GM19025 (cell line): ENCODE measurements at regions not wholly inside any gene's neighbourhood (a gene's known extent, or its start where the extent isn't known, plus 50 kb on each side); places are given as distances from the start of the nearest gene placed in this dataset.

Source experiments
- ATAC-seq: cut with Tn5 transposase; IDR thresholded peaks from one replicate; pipeline ENCODE4 v1.9.1; 2021; ENCODE audit warnings: mild to moderate bottlenecking, low read depth, moderate library complexity; ENCODE audit not compliant: unreplicated experiment

- ATAC-seq, result no peak
Observed at GRCh38 chr19:31592456-31592855, 243.2 kb upstream of the TSHZ3 start.

DNA sequence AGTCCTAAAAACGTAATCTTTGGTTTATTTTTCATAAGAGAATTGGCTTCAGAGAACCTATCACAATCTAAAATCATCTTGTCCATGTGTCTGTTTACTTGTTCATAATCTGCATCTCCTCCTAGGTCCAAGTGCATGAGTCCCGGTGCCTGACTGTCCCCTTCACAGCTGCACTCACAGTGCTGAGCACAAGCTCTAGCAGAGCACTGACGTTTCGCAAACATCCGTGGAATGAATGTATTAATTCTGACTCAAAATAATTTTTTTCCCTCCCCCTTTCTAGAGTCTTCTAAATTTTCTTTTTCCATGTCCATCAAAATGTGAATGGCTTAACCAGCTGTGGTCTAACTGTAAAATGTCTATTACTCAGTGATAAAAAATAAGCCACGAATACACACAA is 245.5 kb upstream of the TSHZ3 start:
- ATAC-seq, result no peak

DNA sequence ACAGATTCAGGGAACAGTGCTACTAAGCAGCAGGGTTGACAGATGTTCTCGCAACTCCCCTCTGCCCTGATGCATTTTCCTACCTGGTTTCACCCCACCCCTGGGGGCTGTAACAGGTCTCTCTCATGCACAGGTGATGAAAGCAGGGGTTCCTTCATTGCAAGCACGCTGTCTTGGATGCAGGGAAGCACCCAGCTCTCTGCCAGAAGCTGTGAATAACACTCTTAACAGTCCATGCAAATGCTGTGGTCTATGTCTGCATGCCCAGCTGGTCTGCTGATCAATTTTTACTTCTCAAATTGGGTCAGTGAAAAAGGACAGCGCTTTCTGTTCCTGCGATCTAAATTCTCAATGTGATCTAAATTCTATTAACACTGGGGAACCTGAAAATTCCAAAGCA is 246.3 kb upstream of the TSHZ3 start:
- ATAC-seq, result no peak

GRCh38 chr19:31596751-31597150 is 247.5 kb upstream of the TSHZ3 start:
- no peak for ATAC-seq

DNA sequence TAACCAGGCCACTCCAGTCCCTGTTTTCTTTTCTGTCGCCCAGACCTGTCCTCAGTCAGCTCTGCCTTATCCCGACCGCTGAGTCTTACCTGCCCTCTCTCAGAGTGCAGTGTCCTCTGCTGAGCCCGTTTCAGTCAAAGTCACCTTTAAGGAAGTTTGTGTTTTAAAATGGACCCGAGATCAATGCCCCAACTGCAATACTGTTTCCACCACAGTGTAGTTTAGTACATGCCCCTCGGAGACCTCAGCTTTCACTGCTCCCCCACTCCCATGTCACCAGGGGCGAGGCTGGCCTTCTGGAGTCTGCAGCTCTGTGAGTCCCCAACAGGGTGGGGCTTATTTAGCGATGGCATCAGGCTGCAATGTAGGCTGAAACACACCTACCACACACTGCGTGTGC is 248.4 kb upstream of the TSHZ3 start:
- ATAC-seq, result no peak

- no peak for ATAC-seq
Observed at GRCh38 chr19:31598730-31599238, 249.5 kb upstream of the TSHZ3 start.

DNA sequence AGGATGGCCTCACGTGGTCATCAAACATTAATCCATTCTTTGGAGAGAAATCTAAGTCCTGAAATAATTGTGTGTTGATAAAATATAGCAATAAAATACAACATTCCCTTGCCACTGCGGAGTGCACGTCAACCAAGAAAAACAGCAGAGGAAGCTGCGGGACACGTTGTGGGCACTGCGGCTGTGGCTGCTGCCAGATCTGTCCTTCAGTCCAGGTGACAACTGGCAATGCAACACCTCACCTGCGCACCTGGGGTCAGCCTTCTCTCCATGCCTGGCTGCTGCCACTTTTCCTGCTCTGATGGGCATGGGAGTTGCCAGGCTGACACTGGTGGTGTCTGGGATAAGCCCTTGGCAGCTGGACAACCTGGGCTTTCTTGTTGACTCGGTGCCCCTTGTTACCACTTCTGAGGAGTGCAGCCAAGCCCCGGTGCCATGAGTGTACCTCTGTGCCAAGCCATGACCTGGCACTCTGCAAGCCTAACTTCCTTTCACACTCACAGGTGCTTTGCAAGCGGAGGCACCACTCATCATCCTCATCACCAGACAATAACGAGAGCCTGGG is 251.6 kb upstream of the TSHZ3 start:
- ATAC-seq, result no peak

DNA sequence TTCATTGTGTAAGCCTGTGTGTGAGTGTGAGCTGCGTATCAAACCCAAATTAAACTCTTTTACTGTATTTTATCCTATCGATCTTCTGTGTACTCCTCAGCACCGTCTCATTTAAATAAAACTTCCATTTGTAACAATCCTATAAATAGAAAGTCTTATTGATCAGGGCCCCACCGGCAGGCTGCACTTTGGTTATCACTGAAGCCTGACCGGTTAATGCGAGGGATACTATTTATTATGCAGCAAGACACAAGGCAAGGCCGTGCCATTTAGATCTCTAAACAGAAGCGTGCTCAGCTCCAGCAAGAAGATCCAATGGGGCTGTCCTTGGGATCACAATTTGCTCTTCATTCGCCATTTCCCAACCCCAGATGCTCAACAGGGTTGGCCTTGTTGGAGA is 252.6 kb upstream of the TSHZ3 start:
- no peak for ATAC-seq

DNA sequence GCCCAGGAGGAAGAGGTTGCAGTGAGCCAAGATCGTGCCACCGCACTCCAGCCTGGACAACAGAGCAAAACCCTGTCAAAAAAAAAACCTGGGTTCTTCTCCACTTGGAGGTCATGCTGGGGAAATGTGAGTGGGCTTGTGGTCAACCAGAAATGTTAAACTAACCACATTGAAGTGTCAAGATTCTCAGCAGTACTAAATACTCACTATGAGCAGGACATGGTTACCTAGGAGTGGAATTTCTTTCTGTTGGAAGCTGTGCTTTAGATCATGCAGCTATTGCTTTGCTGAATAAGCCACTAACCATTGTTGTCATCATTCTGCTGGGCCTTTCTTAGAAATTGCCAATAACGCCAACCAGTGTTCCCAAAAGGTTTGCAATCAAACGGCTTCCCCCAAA is 253.3 kb upstream of the TSHZ3 start:
- no peak for ATAC-seq

DNA sequence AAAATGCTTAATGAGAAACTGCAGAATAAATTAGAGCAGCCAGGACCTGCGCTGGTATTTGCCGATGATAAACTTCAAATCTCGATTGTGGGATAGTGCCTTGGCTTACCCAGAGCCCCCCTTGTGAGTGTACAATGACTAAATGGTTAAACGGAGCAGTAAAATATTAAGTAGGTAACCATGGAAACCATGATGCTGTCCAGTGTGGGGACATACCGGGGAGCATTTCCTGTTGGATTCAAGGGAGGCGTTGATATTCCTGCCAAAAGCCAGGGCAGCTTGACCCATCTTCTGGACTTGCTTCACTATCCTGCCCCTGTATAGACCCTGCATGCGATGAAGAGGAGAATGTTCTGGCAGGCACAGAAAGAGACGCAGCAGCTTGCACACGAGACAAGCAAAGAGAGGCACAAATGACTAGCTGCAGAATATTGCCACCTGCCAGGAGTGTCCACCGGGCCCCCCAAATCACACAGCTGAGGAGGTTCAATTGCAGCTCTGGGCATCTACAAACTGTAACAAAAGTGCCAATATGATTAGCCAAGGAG is 255.3 kb upstream of the TSHZ3 start:
- ATAC-seq, result no peak

DNA sequence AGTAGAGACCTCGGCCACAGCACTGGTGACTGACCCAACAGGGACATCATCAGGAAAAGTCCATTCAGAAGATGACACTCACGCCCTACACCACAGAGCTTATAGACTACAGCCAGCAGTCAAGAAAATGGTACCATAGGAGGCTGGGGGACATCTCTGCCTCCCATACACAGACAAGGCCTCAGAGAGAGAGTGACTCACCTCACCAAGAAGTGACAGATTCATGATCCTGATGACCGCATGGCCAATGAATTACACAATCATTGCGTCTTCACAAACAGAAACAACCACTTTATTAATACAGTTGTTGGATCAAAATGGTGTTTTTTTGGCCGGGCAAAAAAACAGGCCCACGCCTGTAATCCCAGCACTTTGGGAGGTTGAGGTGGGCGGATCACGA is 260.8 kb upstream of the TSHZ3 start:
- no peak for ATAC-seq

DNA sequence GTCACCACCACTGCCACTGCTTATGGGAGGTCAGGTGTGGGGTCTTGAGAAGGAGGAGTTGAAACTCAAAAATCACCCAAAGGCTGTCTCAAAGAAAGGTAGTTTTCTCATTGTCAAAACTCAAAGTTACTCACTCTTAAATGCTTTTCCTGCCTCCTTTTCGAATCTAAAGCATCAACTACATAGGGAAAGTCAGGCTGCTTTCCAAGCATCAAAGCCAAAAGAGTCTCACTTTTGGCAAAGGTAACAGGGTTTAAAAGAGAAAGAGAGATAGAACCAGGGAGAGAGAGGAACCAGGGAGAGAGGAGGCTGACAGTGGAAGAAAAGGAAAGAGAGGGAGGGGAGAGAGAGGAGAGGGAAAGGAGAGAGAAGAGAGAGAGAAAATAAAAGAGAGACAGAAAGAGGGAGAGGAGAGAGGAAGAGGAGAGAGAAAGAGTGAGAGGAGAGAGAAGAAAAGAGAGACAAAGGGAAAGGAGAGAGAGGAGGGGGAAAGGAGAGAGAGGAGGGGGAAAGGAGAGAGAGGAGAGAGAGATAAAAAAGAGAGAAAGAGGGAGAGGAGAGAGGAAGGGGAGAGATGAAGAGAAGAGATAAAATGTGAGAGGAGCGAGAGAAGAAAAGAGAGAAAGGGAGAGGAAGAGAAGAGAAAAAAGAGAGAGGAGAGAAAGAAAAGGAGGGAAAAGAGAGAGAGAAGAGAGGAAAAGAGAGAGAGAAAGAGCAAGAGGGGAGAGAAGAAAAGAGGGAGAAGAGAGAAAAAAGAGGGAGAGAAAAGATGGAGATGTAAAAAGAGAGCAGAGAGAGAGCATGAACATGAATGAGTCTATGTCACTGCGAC is 262.0 kb upstream of the TSHZ3 start:
- ATAC-seq, result no peak

DNA sequence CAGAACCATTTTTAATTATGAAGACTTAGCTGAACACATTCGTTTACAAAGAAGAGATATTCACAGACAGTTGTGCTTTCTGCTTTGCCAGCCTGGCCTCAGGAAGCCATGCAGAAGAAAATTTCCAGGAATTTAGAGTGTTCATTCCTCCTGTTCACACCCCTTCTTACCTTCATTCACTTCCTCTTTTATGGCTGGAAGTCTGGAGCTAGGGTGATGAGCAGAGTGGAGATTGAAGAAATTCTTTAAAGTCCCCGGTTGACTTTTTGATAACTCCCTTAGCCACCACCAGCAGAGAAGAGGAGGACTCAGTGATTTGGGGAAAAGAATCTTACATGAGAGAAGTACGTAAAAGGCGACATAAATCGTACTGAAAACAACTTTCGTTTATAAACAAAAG is 263.6 kb upstream of the TSHZ3 start:
- ATAC-seq, result no peak

DNA sequence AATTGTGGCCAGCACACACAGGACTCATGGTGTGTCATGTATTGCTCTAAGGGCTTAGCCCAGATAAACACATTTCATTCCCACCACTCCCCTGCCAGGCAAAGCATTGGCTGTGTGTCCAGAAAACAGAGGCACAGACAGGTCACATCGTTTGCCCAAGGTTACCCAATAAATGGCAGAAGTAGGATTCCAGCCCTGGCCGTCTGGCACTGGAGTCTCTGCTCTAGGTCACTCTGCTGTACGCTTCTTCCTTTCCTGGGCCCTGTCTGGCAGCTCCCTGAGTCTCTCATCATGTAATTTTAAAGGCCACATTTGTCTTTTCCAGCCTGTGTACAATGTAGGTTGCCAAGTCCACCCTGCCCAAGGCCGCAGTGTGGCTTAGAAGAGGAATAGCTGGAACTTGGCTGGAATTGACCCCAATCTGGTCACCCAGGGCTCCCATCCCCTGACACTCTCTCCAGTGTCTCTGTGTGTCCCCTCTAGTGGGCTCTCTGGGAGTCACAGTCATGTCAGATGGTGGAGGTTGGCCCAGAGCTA is 264.5 kb upstream of the TSHZ3 start:
- no peak for ATAC-seq

GRCh38 chr19:31616031-31616430 is 266.8 kb upstream of the TSHZ3 start:
- ATAC-seq, result no peak

GRCh38 chr19:31617010-31617585 is 267.9 kb upstream of the TSHZ3 start:
- ATAC-seq, result no peak

DNA sequence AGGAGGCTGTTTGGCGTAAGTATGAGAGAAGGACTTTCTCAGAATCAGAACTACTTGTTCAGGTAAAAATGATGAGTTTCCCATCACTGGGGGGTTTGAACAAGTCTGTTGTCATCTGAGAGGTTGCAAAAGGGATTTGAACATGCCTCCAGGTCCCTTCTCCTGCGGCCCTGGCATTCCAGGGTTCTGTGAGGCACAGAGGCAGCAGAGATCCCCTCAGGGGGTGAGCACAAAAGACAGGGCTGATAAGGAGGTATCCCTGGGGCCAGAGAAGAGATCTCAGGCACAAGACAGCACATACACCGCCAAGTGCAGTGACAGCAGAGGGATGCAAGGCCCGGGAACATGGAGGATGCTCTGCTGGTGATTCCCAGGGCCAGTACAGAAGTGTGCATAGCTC is 275.8 kb upstream of the TSHZ3 start:
- no peak for ATAC-seq

- ATAC-seq, result no peak
Observed at GRCh38 chr19:31625575-31625974, 276.3 kb upstream of the TSHZ3 start.

- ATAC-seq, result no peak
Observed at GRCh38 chr19:31626941-31627340, 277.7 kb upstream of the TSHZ3 start.

DNA sequence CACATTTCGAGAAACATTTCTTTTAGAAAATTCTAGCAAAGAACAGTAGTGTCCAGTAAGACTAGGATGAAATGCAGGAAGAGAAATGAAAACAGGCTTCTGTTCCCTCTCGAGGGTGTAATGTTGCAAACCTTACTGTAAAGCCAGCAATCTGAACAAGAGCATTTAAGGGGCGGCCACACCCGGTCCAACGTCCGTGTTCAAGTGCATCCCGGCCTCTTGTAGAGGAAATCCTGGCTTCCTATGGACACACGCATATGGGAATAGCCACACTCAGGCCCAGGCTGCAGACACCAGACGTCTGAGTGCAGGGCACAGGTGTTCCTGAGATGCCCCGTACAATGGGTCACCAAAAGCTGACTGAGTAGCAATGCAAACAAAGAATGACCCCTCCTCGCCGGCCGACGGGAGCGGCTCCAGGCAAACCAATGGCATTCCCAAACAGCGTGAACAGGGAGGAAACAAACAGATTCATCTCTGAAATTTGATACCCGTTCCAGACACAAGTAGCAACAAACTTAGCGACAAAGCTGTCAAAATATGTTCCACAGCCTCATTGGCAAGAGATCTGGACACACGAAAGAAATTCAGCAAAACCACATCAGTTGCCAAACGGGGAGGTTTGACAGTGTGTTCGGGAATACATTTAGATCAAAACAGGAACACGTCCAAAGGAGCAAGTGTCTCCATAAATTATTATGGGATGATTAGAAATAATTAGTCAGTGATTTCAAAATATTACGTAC is 278.6 kb upstream of the TSHZ3 start:
- no peak for ATAC-seq
